ENCODE measurements at regions not wholly inside any gene's neighbourhood (a gene's known extent, or its start where the extent isn't known, plus 50 kb on each side); places are given as distances from the start of the nearest gene placed in this dataset.

DNA sequence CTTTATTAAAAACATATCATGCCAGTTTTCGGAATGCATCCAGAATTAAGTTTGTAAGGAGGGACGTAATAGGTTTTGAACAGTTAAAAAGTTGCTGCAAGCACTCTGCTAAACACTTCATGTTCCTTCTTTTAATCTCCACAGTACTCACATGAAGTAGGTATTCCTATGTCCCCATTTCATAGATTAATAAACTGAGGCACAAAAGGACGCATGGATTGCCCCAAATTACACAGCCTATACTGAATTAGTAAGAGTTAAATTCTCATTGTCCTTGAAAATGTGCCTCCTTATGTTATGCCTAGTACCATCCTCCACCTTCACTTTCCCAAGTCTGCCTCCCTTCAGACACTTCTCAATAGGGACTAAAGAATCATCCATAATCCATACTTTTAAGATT is 358.9 kb upstream of the ATP5MC3 start:
- FAIRE-seq (no peak), DNase-seq (ENCODE audit: low read depth) (no peak)
- no peaks in the 10 kb centered on the region for H3K79me2 ChIP-seq (ENCODE audit: insufficient read depth, low read length)
- H3K36me3 ChIP-seq (ENCODE audit: insufficient read depth, low read length) = no peaks in the 10 kb centered on the region
- TF ChIP-seq EZH2 (IDR thresholded peaks at IDR 0.05; ENCODE audit: insufficient read depth, low read length) = no peak
- TF ChIP-seq, protein P1, sequence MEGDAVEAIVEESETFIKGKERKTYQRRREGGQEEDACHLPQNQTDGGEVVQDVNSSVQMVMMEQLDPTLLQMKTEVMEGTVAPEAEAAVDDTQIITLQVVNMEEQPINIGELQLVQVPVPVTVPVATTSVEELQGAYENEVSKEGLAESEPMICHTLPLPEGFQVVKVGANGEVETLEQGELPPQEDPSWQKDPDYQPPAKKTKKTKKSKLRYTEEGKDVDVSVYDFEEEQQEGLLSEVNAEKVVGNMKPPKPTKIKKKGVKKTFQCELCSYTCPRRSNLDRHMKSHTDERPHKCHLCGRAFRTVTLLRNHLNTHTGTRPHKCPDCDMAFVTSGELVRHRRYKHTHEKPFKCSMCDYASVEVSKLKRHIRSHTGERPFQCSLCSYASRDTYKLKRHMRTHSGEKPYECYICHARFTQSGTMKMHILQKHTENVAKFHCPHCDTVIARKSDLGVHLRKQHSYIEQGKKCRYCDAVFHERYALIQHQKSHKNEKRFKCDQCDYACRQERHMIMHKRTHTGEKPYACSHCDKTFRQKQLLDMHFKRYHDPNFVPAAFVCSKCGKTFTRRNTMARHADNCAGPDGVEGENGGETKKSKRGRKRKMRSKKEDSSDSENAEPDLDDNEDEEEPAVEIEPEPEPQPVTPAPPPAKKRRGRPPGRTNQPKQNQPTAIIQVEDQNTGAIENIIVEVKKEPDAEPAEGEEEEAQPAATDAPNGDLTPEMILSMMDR (IDR thresholded peaks at IDR 0.05; ENCODE audit: insufficient read depth, low read depth, low read length) = no peak
- no peak overlapping the region for H3K4me2 ChIP-seq (ENCODE audit: low read length)
- no peak overlapping the region for H3K9ac ChIP-seq (ENCODE audit: low read length)
- no peaks in the 10 kb centered on the region for H3K9me3 ChIP-seq (ENCODE audit: insufficient read depth, low read depth, low read length)
- H3K27ac Mint-ChIP-seq (ENCODE audit: unreplicated experiment) = no peak overlapping the region
- no peak overlapping the region for H2AFZ ChIP-seq (ENCODE audit: low read depth, low read length)
- no peak overlapping the region for H3K4me3 ChIP-seq (ENCODE audit: insufficient read depth, low read depth, low read length)
- peaks cover 2% of the 10 kb centered on the region for H3K36me3 Mint-ChIP-seq (ENCODE audit: low read depth, unreplicated experiment)
- H3K27me3 ChIP-seq (ENCODE audit: insufficient read depth, low read length) = no peaks in the 10 kb centered on the region
- H3K27me3 Mint-ChIP-seq (ENCODE audit: low read depth, unreplicated experiment) = no peaks in the 10 kb centered on the region
- H3K4me1 ChIP-seq (ENCODE audit: insufficient read depth, low read length) = no peaks in the 10 kb centered on the region
- no peak overlapping the region for H3K4me3 Mint-ChIP-seq (ENCODE audit: unreplicated experiment)
- H3K9me3 Mint-ChIP-seq (ENCODE audit: unreplicated experiment) = peaks cover 5% of the 10 kb centered on the region
- H3K4me1 Mint-ChIP-seq (ENCODE audit: low read depth, unreplicated experiment) = peaks cover 2% of the 10 kb centered on the region
- no peak overlapping the region for H3K27ac ChIP-seq (ENCODE audit: low read depth, low read length)
- no peaks in the 10 kb centered on the region for H4K20me1 ChIP-seq (ENCODE audit: insufficient read depth, low read length)

- no peaks in the 10 kb centered on the region for H3K79me2 ChIP-seq (ENCODE audit: insufficient read depth, low read length)
- no peaks in the 10 kb centered on the region for H4K20me1 ChIP-seq (ENCODE audit: insufficient read depth, low read length)
- H3K27ac ChIP-seq (ENCODE audit: low read depth, low read length) = no peak overlapping the region
- DNase-seq (ENCODE audit: low read depth) (no peak), FAIRE-seq (no peak)
- no peaks in the 10 kb centered on the region for H3K36me3 ChIP-seq (ENCODE audit: insufficient read depth, low read length)
- H3K4me3 Mint-ChIP-seq (ENCODE audit: unreplicated experiment) = no peak overlapping the region
- H3K9me3 ChIP-seq (ENCODE audit: insufficient read depth, low read depth, low read length) = no peaks in the 10 kb centered on the region
- no peak for TF ChIP-seq EZH2 (IDR thresholded peaks at IDR 0.05; ENCODE audit: insufficient read depth, low read length)
- TF ChIP-seq, protein P1 (IDR thresholded peaks at IDR 0.05; ENCODE audit: insufficient read depth, low read depth, low read length) = no peak
- no peak overlapping the region for H3K9ac ChIP-seq (ENCODE audit: low read length)
- no peaks in the 10 kb centered on the region for H3K27me3 ChIP-seq (ENCODE audit: insufficient read depth, low read length)
- peaks cover 4% of the 10 kb centered on the region for H3K4me1 Mint-ChIP-seq (ENCODE audit: low read depth, unreplicated experiment)
- no peak overlapping the region for H3K4me2 ChIP-seq (ENCODE audit: low read length)
- peaks cover 2% of the 10 kb centered on the region for H3K36me3 Mint-ChIP-seq (ENCODE audit: low read depth, unreplicated experiment)
- no peak overlapping the region for H2AFZ ChIP-seq (ENCODE audit: low read depth, low read length)
- peaks cover 5% of the 10 kb centered on the region for H3K9me3 Mint-ChIP-seq (ENCODE audit: unreplicated experiment)
- no peaks in the 10 kb centered on the region for H3K27me3 Mint-ChIP-seq (ENCODE audit: low read depth, unreplicated experiment)
- no peak overlapping the region for H3K27ac Mint-ChIP-seq (ENCODE audit: unreplicated experiment)
- H3K4me1 ChIP-seq (ENCODE audit: insufficient read depth, low read length) = no peaks in the 10 kb centered on the region
- H3K4me3 ChIP-seq (ENCODE audit: insufficient read depth, low read depth, low read length) = no peak overlapping the region
Measured at GRCh38 chr2:175539122-175539521, 357.6 kb upstream of the ATP5MC3 start.

DNA sequence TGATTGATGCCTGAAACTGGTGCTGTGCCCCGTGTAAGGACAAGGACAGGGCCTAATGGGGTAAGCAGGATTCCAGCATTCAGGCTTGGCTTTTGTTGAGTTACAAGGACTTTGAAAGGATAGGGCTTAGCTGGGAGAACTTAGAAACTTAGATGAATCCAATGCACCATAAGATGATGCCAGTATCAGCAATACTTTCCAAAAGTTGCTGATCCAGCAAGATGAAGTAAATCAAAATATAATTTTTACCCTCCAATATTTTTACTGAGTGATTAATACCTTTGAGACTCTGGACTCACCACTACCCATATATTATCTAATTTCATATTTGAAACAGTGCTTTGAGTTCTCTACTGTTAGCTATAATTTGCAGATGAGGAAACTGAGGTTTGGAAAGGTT is 354.5 kb upstream of the ATP5MC3 start:
- Histone ChIP-seq H3K79me2 (ENCODE audit: insufficient read depth, low read length) (no peaks in the 10 kb centered on the region), H3K4me2 (ENCODE audit: low read length) (no peak overlapping the region), H3K27ac (ENCODE audit: low read depth, low read length) (no peak overlapping the region), H3K9me3 (ENCODE audit: insufficient read depth, low read depth, low read length) (no peaks in the 10 kb centered on the region), H3K36me3 (ENCODE audit: insufficient read depth, low read length) (no peaks in the 10 kb centered on the region), H3K4me1 (ENCODE audit: insufficient read depth, low read length) (no peaks in the 10 kb centered on the region), H3K4me3 (ENCODE audit: insufficient read depth, low read depth, low read length) (no peak overlapping the region), H3K9ac (ENCODE audit: low read length) (no peak overlapping the region), H3K27me3 (ENCODE audit: insufficient read depth, low read length) (no peaks in the 10 kb centered on the region), H2AFZ (ENCODE audit: low read depth, low read length) (no peak overlapping the region), H4K20me1 (ENCODE audit: insufficient read depth, low read length) (no peaks in the 10 kb centered on the region)
- H3K27me3 Mint-ChIP-seq (ENCODE audit: low read depth, unreplicated experiment) = no peaks in the 10 kb centered on the region
- H3K4me1 Mint-ChIP-seq (ENCODE audit: low read depth, unreplicated experiment) = peaks cover 15% of the 10 kb centered on the region
- H3K27ac Mint-ChIP-seq (ENCODE audit: unreplicated experiment) = no peak overlapping the region
- TF ChIP-seq, protein P1 (IDR thresholded peaks at IDR 0.05; ENCODE audit: insufficient read depth, low read depth, low read length) = no peak
- TF ChIP-seq EZH2 (IDR thresholded peaks at IDR 0.05; ENCODE audit: insufficient read depth, low read length) = no peak
- H3K36me3 Mint-ChIP-seq (ENCODE audit: low read depth, unreplicated experiment) = peaks cover 2% of the 10 kb centered on the region
- no peak for FAIRE-seq
- H3K9me3 Mint-ChIP-seq (ENCODE audit: unreplicated experiment) = peaks cover 2% of the 10 kb centered on the region
- no peak overlapping the region for H3K4me3 Mint-ChIP-seq (ENCODE audit: unreplicated experiment)
- no peak for DNase-seq (ENCODE audit: low read depth)
